ENCODE measurements at regions not wholly inside any gene's neighbourhood (a gene's known extent, or its start where the extent isn't known, plus 50 kb on each side); places are given as distances from the start of the nearest gene placed in this dataset.
"Not testable (repeated sequence)": the region's sequence is repeated elsewhere in the genome, so short reads cannot be mapped to it uniquely, and the experiment has no call there.

DNA sequence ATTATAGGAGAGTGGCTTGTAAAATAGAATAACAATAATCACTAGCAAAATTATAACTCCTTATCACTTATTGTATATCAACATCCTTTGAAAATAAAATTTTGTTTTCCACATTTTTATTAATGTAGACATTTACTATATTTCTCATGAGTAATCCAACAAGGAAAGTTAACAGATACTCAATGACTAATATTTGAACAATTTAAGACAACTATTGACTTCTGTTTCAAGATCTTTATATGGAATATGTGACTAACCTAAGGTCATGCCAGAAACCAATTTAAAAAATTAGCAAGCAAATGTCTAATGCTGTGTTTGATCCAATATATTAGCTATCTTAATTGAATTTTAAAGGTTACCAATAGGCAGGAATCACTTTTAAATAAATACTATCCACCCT lies 638.5 kb upstream of the FLRT2 start:
- DNase-seq, result no peak

DNA sequence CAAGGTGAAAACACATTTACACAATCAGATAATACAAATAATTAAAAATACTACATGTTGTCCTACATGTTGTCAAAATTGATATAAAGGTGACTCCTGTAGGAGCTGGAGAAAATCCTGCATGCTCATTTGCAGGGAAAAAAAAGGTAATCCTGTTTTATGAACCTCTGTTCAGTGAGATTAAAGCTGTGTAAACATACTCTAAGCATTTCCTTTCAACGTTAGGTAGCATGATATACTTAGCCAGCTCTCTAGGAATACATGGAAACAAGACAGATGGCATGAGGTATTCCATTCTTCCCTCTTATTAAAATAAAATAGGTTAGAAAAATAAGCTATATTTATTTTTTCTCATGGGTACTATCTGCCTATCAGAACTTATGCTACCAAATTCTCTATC lies 635.7 kb upstream of the FLRT2 start:
- no peak for DNase-seq

DNA sequence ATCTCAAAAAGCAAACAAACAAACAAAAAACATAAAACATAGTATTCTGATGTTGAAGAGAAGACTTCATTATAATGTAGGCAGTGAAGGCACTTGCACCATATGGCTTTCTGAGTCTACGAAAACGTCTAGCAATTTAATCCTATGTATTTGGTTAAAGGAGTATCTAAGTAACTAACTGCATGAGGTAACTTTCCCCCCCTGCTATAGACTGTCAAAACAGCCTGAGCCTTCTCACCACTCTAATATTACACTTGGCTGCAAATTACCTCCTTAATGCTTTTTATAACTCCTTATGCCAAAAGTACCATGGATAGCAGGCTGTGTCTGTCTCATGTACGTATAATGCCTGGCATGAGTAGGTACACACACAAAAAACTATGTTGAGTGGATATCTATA lies 607.6 kb upstream of the FLRT2 start:
- no peak for DNase-seq

DNA sequence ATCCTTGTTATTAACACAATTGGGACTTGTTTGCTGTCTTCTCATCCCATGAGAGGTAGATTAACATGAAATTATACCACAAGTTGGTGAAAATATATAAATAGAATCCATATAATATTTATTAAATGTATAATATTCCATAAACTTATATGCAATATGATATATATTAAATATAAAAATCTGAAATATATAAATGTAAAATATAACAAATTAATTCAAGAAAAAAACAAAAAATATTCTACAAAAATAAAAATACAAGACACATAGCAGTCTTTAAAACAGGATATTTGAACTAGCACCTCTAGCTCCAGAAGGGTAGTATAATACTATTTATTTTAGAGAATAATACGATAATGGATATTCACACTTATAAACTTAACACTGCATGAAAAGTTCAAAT lies 603.3 kb upstream of the FLRT2 start:
- DNase-seq, result no peak

DNA sequence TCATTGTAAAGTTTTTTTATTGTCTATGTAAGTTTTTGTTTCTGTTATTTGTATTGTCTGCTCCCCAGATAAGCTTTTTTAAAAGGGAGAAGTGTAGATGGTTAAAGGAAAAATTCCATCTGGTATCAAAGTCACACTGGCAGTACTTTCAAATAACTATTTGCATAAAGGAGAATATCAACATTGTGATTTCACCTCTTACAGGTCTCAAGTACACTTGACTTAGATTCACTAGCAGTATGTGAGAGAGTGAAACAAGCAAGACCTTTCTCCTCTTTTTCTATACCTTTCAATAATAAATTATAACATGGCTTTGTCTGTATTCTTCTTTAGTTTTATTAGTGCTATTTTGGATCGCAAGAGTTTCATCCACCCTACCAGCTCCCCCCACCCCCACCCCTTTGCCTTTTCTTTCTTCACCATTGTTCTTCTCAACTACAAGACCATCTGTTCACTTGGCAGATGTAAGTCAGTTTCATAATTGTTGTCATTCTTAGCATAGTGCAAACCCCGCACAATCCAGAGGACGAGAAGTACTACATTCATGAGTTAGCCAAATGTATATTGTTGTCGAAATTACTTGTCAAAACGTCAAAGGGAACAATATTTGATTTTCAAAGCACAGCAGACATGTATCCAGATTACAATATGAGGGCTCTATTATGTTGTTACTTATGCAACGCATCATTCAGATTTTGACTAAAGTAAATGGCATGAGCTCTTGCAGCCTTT lies 602.7 kb upstream of the FLRT2 start:
- no peak for DNase-seq

DNA sequence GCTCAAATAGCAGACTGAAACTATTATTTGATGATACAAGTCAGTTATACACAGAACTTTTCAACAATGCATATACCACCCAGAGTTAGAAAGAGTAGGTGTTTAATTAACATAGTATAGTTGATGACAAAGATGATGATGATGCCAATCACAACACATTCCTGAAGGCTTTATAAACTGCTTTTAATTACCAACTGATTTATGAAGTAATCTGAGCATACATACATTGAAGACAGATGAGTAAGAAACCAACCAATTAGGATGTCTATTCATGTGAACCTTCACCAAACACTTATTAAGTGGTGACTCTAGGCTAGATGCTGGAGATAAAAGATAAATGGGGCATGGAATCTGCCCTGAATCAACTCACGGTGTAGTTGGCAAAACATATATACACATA lies 600.9 kb upstream of the FLRT2 start:
- DNase-seq, result no peak

DNA sequence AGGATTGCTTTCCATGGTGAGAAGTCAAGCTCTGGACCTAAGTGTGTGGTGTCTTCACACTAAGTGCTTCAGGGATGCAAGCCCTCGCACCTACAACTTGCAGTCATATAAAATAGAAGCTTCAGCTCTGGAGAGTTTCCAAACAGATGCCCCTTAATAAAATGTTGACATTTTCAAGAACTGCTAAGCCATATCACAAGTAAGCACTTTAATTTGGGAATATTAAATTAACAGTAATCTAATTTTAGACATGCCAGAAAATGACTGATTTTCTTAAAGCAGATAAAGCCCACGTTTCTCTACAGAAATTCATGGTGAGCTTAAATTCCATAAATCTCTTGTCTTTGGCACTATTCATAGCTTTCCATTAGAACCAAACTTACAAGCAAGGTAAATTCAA lies 600.1 kb upstream of the FLRT2 start:
- DNase-seq, result no peak

DNA sequence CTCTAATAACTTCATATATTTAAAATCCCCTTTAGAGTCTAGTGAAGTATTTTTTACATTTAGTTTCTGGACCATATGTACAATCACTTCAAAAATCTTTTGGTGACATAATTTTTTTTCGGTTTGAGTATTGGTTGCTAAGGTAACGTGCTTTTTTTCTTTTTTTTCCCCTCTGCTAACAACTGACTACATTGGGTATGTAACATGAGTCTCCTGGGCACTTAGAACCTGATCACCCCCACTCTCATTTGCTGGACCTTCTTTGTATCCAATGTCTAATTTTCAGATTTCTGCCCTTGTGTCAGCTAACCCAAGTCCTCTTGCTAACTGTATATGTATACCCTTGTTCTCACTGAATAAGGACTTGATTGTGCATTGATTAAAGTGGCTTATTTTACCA lies 592.9 kb upstream of the FLRT2 start:
- DNase-seq, result no peak

DNA sequence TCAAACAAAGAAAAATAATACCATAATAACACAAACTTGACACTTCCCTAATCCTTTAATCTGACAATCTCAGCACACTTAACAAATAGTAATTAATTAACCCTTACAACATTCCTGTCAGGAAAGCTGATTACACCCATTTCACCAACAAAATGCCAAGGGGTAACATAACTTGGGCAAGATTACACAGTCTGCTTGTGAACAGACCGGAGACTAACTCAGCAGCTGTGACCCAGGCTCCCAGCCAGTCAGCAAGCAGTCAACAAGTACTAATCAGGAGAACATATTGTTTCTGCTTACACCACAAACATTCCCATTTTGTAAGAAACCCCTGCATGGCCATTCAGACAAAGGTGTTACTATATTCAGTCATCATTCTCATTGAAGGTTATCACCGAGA lies 592.5 kb upstream of the FLRT2 start:
- DNase-seq, result no peak

DNA sequence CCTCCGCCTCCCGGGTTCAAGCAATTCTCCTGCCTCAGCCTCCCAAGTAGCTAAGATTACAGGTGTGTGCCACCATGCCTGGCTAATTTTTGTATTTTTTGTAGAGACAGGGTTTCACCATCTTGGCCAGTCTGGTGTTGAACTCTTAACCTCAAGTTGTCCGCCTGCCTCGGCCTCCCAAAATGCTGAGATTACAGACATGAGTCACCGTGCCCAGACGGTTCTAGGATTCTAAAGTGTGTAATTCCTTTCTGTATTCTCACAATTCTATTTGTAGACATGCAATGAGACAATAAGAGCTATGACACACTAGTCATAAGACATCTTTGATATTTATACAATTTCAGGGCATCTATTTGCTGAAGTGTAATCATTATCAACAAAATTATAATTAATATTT lies 585.0 kb upstream of the FLRT2 start:
- not testable (repeated sequence) for DNase-seq

DNA sequence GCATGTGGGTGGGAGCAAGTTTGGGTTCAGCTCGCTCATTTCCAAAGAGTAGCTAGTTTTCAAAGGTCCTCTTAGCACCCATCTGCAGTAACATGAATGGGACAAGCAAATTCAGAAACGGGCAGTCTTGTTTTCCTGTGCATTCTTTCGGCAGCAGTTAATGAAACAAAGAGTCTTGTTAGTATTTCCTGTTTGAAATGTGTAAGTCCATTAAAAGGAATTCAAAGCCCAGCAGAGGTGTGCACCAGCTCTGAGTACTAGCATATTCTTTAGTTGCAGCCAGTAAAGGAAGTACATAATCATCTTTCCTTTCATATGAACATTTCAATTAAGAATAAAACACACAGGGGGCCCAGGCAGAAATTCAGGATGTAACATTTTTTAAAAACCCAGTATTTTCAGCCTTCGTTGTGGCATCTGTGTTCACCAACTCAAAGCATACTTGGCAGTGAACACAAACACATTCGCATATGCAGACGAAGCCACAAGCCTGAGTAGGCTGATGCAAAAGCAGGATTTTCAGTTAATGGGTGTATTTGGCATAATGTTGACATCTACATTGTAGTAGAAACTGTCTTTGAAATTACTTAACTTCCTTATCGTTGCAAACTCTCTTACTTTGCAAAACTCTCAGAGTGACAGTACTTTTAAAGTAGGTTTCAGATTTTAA lies 570.0 kb upstream of the FLRT2 start:
- DNase-seq, result no peak

DNA sequence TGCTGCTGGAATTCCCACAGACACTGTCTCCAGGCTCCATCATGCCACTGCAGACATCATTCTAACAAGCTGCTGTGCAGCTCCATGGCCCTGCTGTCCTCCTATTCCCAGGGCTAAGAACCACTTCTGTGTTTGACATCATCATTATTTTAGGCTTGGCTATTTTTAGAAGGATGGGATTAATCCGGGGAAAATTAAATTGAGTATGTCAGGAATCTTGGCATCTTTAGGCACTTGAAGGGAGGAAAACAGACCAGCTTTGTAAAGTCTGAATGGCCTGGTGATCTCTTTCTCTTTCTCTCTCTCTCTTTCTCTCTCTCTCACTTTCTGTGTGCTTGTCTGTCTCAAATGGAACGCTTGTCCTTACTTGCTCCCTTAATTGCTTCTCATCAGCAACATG lies 568.3 kb upstream of the FLRT2 start:
- no peak for DNase-seq

DNA sequence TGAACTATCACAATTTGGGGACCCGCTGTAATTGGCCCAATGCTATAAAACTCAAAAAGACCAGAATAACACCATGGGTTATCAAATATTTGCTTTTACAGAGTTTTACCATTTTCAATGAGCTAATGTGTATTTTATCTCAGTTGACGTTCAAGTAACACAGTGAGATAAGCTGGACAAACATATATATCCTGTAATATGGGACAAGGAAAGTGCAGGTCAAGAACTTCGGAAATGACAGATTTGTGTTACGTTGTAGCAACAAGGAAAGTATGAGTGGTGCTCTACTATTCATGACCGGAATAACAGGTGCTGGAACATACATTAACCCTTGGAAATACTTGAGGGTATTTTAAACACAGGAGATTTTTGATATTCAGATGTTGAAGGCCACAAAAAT lies 566.4 kb upstream of the FLRT2 start:
- DNase-seq, result no peak

DNA sequence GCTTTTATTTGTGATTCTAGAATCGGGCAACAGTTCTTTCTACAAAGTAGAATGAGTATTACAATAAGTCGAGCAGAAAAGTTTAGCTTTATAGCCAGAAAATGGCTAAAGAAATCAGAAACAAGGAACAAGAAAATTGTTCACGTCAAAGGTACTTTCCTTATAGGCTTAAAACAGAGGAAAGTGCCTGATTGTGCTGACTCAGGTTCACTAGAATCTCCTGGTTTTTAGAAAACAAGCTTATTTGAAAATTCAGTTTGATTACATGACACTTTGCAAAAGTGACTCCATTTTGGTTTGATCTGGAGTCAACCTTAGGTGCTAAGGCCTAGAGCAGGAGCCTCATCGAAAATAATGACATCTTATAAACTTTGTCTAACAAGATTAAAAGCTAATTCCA lies 564.7 kb upstream of the FLRT2 start:
- no peak for DNase-seq

DNA sequence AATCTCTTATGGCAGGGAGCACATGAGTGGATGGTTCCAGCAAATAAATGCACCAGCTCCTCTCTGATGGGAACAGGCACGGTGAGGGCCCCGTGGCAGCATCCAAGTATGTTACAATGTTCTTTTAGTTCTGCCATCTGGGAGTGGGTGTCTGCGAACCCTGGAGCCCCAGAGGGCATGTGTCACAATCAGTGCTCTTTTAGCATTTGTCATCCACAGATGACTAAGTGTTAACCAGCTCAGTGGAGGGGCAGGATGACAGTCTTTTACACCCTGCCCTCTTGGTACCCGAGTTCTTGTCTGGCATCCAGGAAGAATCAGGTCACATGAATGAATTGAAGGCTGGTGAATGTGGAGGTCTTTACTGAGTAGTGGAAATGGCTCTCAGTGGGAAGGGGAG lies 560.4 kb upstream of the FLRT2 start:
- DNase-seq, result no peak

DNA sequence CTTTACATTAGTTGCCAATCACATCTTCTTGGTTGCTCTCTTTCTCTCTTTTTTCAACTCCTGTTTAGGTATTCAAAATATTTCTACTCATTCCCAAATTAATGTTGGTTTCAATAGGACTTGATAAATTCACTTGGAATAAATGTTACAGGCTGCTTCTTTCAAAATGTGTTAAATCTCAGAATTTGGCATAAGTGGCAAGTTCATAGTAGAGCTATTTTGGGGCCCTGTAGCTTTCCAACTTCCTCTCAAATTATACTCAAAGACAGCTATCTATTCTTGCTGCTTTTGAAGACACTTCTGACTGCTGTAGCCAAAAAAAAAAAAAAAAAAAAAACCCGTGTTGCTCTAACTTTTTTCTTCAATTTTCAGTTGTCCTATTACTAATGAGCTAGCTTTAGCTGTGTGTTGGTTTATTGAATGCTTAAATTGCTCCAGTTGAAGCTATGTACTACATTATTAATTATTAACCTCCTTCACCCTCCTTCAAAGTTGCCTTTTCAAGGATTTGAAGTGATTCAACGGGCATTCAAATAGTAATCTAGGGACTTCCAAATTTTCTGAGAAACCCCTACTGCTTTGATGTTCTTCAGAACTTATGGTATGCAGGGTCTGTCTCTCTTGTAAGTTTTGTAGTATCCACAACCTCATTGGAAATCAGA lies 554.6 kb upstream of the FLRT2 start:
- DNase-seq, result no peak

DNA sequence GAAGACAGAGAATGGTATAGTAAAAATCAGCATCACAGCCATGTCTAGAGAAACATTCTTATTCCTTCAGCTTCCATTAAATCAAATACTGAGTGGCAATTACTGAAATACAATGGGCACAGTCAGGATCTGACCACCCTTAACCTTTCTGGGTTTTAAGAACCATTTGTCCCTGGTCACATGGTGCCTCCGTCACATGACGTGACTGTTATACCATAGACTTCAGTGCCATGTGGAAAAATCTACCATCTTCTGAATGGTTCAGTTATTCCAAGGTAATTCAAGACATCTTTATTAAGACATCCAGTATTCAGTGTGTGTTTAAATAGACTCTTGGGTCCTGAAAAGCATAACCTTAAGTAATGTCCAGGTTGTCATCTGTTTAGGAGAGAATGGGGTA lies 553.1 kb upstream of the FLRT2 start:
- DNase-seq, result no peak

DNA sequence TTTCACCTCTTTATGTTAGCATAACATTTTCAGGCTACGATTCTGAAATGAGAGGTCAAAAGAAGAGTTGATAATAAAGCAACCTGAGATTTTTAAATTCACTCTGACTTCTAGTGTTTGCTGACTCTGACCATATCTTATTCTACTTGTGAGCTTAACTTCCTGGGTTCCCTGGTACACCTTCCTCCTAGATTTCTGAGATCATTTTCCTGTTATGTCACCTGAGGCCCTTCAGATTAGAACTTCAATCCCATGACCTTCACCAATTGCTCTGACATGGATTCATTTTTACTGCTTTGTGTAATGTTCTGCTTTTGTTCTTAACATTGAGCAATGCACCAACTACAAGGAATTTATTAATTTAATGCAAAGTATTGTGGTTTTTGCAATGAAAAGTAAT lies 542.9 kb upstream of the FLRT2 start:
- no peak for DNase-seq

DNA sequence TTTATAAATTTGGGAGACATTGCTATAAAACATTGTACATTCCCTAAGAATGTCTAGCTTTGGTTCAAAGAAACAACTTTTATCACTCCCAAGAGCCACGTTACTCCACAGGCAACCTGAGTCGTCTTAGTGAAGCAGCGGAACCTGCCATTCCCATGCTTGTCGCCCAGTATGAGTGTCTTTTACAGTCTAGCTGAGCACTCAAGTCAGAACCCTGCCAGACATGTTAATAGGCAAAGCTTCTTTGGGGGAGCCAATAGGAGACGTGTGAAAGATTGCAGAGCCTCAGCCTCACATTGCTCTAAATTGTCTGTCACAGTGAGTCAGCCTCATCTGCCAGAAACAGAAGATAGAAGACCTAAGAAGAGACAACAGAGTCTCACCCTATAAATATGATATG lies 541.6 kb upstream of the FLRT2 start:
- no peak for DNase-seq

DNA sequence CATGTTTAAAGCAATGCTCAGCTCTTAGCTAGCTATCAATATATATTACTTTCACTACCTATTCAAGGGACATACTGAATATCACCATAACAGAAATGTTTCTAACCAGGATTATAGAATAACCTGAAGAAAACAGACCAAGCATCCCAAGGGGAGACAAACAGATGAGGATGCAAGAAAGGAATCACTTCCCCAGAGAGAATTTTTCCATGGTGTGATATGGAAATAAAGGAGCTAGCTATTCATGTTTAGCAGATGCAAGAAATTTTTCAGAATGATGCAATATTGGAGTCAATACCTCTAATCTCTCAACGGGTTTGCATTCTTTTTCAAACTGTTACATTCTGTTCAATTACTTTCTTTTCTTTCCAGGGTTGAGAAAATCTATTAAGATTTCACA lies 538.9 kb upstream of the FLRT2 start:
- DNase-seq, result no peak

DNA sequence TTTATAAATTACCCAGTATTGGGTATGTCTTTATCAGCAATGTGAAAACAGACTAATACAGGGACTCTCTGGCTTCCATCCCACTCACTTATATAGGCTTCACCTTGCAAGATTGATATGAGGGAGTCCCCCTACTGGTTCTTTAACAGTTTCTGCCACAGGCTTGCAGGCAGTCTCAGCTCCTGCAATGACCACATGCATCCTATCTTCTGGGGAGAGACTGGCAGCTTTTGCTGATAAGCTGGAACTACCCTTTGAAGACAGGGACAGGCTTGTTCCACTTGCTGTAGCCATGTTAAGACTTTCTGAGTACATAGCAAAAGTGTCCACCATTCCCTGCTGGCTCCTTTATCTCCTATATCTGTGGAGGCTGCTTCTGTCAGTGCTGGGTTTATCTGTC lies 531.7 kb upstream of the FLRT2 start:
- DNase-seq, result no peak

DNA sequence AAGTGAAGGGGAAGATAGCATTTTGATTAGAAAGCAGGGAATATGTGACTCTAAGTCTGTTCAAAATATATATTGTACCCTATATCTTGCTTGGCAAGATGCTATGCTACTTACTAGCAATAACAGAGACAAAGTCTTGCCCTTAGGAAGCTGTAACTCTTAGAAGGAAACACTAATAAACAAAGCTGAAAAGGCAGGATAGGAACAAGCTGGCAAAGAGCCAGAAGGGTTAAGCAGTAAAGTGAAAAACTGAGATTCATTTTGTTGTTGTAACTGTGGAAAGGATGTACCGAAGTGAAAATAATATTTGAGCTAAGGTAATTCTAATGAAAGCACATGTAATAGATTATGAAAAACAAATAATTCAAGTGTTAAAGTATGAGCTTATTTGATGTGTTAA lies 527.1 kb upstream of the FLRT2 start:
- DNase-seq, result no peak

DNA sequence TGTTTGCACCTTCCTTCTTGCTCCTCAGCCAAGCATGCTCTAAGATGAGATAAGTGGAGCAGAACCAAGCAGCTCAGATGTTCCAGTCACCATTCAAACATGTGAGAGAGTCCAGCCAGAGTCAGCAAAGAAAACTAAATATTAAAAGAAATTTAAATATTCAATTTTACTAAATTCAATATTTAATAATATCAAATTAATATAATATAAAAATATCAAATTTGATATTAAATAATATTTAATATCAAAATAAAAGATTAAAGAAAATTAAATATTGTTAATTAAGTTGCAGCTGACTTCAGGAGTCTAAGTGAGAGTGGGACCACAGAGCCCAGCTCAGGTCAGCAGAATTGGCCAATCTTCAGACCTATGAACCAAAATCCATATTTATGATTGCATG lies 526.1 kb upstream of the FLRT2 start:
- DNase-seq, result no peak

DNA sequence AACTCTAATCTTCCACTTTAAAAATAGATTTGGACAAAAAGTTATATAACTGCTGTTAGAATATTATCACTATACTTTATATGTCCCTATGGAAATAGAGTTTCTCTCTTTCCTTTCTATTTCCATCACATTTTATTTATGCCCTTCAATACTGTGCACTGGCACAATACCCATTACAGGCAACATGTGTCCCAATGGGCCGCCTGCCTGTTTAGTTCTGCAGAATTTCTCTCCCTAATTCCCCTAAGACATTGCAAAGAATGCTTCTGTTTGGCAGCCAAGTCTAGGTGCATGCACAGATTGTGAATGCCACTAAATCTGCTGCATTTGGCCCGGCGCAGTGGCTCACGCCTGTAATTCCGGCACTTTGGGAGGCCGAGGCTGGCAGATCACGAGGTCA lies 520.4 kb upstream of the FLRT2 start:
- no peak for DNase-seq

DNA sequence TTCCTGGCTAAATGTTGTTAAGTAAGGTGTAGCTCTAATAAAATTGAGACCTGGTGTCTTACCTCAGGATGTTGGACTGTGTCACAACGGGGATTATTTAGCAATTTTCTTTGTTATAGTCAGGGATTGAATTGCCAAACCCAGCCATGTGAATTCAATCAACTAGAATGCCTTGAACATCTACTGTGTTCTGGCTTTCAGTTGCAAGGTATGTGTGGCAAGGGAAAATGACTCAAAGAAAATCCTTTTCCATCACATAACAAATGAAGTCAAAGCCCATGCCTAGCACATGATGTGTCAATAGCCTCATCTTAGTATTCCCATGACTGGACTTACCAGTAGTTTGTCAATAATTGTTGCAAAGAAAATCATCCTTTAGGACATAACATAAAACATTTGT lies 519.8 kb upstream of the FLRT2 start:
- no peak for DNase-seq

All from activated CD4-positive, alpha-beta T cell treated with anti-CD3 and anti-CD28 coated beads for 4 hours (primary cell).